ENCODE measurements at regions not wholly inside any gene's neighbourhood (a gene's known extent, or its start where the extent isn't known, plus 50 kb on each side); places are given as distances from the start of the nearest gene placed in this dataset.

DNA sequence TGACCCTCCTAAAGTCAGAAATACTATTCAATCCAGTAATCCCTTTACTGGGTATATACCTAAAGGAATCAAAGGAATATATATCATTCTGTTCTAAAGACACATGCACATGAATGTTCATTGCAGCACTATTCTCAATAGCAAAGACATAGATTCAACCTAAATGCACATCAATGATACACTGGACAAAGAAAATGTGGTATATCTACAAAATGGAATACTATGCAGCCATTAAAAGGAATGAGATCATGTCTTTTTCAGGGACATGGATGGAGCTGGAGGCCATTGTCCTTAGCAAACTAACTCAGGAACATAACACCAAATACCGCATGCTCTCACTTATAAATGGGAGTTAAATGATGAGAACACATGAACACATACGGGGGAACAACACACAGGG lies 306.0 kb upstream of the EPHA5 start:
- TF ChIP-seq, protein P1, sequence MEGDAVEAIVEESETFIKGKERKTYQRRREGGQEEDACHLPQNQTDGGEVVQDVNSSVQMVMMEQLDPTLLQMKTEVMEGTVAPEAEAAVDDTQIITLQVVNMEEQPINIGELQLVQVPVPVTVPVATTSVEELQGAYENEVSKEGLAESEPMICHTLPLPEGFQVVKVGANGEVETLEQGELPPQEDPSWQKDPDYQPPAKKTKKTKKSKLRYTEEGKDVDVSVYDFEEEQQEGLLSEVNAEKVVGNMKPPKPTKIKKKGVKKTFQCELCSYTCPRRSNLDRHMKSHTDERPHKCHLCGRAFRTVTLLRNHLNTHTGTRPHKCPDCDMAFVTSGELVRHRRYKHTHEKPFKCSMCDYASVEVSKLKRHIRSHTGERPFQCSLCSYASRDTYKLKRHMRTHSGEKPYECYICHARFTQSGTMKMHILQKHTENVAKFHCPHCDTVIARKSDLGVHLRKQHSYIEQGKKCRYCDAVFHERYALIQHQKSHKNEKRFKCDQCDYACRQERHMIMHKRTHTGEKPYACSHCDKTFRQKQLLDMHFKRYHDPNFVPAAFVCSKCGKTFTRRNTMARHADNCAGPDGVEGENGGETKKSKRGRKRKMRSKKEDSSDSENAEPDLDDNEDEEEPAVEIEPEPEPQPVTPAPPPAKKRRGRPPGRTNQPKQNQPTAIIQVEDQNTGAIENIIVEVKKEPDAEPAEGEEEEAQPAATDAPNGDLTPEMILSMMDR (conservative IDR thresholded peaks at IDR 0.05 in 1 of 2, IDR thresholded peaks at IDR 0.05 in 1 of 2; ENCODE audit: extremely low read depth in 1 of 2, insufficient read depth in 1 of 2, low read depth in 1 of 2, low read length in 2 of 2), result no peak
- no peak for TF ChIP-seq EZH2 (IDR thresholded peaks at IDR 0.05; ENCODE audit: borderline replicate concordance, low read length)
